Stimulated activated naive CD8-positive, alpha-beta T cell treated with anti-CD3 and anti-CD28 coated beads, Interleukin-15, Interleukin-2, amounts not matched to agents 100 ng/mL and 50 ng/mL, for 24 hours (primary cell): ENCODE measurements at regions not wholly inside any gene's neighbourhood (a gene's known extent, or its start where the extent isn't known, plus 50 kb on each side); places are given as distances from the start of the nearest gene placed in this dataset.

ENCODE experiments used
- H3K27ac Mint-ChIP-seq: one replicate; pipeline ENCODE4 v1.8.0; 2021; ENCODE audit warnings: mild to moderate bottlenecking, mixed read lengths
- H3K27me3 Mint-ChIP-seq: one replicate; pipeline ENCODE4 v1.8.0; 2021; ENCODE audit warnings: mixed read lengths
- H3K36me3 Mint-ChIP-seq: one replicate; pipeline ENCODE4 v1.8.0; 2021; ENCODE audit warnings: low read depth, mixed read lengths
- H3K4me1 Mint-ChIP-seq: one replicate; pipeline ENCODE4 v1.8.0; 2021; ENCODE audit warnings: low read depth, mixed read lengths
- H3K4me3 Mint-ChIP-seq: one replicate; pipeline ENCODE4 v1.8.0; 2021; ENCODE audit warnings: mild to moderate bottlenecking, mixed read lengths
- H3K9me3 Mint-ChIP-seq: one replicate; pipeline ENCODE4 v1.8.0; 2021; ENCODE audit warnings: mixed read lengths

GRCh38 chr10:123413353-123413752 lies 252.8 kb upstream of the GPR26 start:
- Mint-ChIP-seq H3K4me3 (no peak overlapping the region), H3K27ac (no peak overlapping the region), H3K4me1 (no peaks in the 10 kb centered on the region), H3K27me3 (peaks cover 13% of the 10 kb centered on the region), H3K9me3 (no peaks in the 10 kb centered on the region), H3K36me3 (no peaks in the 10 kb centered on the region)

DNA sequence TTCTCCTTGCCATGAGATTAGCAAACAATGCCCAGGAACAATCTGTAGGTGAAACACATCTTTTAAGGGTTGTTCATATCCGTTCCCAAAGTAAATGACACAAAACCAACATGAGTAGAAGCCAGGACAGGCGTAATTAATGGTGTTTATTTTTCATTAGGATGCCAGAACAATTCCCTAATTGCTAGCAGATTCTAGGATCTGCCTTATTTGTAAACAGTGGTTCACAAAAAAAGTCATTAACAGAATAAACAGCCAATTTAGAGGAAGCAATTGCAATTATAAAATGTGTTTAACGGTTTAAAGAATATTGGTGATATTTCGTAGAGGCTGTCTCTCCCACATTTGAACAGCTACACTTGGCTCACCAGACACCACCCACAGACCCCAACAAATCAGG lies 250.6 kb upstream of the GPR26 start:
- no peak overlapping the region for H3K27ac Mint-ChIP-seq
- no peak overlapping the region for H3K4me3 Mint-ChIP-seq
- peaks cover 14% of the 10 kb centered on the region for H3K27me3 Mint-ChIP-seq
- no peaks in the 10 kb centered on the region for H3K4me1 Mint-ChIP-seq
- no peaks in the 10 kb centered on the region for H3K36me3 Mint-ChIP-seq
- no peaks in the 10 kb centered on the region for H3K9me3 Mint-ChIP-seq

DNA sequence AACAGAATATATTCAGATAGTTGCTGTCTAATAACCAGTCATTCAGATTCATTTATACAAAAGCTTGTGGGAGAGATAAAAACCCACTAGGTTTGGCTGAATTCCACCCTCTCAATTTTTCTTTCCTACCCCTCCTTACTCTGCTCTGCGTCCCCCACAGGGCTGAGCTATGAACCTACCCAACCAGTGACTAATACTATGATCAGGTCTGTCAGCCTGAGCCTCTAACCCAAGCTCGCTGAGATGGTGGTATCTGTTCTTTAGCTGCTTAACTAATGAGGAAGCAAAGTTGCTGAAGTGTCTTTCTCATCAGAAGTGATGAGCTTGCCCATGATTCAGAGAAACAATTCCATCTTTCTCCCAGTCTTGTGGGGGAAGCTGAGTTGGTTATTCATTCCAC lies 248.7 kb upstream of the GPR26 start:
- no peak overlapping the region for H3K4me3 Mint-ChIP-seq
- H3K27me3 Mint-ChIP-seq = peaks cover 14% of the 10 kb centered on the region
- H3K27ac Mint-ChIP-seq = no peak overlapping the region
- no peaks in the 10 kb centered on the region for H3K4me1 Mint-ChIP-seq
- H3K9me3 Mint-ChIP-seq = no peaks in the 10 kb centered on the region
- no peaks in the 10 kb centered on the region for H3K36me3 Mint-ChIP-seq

DNA sequence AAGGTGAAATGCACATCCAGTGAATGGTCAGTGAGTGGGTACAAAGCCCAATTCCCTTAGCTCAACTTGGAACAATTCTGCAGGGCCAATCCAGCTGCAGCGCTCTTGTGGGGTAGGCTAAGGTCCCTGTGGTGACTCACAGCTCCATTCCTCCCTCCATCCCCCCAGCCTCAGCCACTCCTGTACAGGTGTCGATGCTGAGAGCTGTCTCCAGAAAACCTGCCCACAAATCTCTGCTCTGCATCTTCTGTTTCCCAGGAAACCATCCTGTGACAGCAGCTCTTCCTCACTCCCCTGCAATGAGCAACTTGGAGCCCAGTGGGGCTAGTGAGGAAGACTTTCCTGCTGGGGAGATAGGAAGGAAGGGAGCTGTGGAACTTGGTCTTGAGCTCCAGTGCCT lies 244.7 kb upstream of the GPR26 start:
- Mint-ChIP-seq H3K27ac (no peak overlapping the region), H3K4me1 (no peaks in the 10 kb centered on the region), H3K36me3 (no peaks in the 10 kb centered on the region), H3K4me3 (no peak overlapping the region), H3K27me3 (peaks cover 27% of the 10 kb centered on the region), H3K9me3 (no peaks in the 10 kb centered on the region)

GRCh38 chr10:123422261-123422660 lies 243.9 kb upstream of the GPR26 start:
- peaks cover 29% of the 10 kb centered on the region for H3K27me3 Mint-ChIP-seq
- no peaks in the 10 kb centered on the region for H3K4me1 Mint-ChIP-seq
- H3K9me3 Mint-ChIP-seq = no peaks in the 10 kb centered on the region
- no peaks in the 10 kb centered on the region for H3K36me3 Mint-ChIP-seq
- H3K4me3 Mint-ChIP-seq = no peak overlapping the region
- H3K27ac Mint-ChIP-seq = no peak overlapping the region

DNA sequence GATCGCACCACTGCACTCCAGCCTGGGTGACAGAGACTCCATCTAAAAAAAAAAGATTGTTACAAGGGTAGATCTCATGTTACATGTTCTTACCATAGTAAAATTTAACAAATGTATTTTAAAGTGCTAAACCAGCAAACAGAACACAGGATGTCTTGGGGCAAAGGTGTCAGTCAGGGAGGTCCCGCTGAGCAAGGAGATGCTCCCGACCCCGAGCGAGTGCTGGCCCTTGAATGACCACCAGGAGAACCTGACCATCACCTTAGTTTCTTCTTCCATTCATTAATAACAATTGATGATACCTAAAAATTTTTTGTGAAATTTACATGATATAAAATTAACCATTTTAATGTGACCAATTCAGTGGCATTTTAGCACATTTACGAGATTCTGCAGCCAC lies 241.6 kb upstream of the GPR26 start:
- Mint-ChIP-seq H3K27ac (no peak overlapping the region), H3K27me3 (peaks cover 32% of the 10 kb centered on the region), H3K36me3 (no peaks in the 10 kb centered on the region), H3K9me3 (no peaks in the 10 kb centered on the region), H3K4me1 (no peaks in the 10 kb centered on the region), H3K4me3 (no peak overlapping the region)

GRCh38 chr10:123425680-123426079 lies 240.5 kb upstream of the GPR26 start:
- Mint-ChIP-seq H3K27me3 (peaks cover 29% of the 10 kb centered on the region), H3K36me3 (no peaks in the 10 kb centered on the region), H3K4me1 (no peaks in the 10 kb centered on the region), H3K9me3 (no peaks in the 10 kb centered on the region), H3K4me3 (no peak overlapping the region), H3K27ac (no peak overlapping the region)

DNA sequence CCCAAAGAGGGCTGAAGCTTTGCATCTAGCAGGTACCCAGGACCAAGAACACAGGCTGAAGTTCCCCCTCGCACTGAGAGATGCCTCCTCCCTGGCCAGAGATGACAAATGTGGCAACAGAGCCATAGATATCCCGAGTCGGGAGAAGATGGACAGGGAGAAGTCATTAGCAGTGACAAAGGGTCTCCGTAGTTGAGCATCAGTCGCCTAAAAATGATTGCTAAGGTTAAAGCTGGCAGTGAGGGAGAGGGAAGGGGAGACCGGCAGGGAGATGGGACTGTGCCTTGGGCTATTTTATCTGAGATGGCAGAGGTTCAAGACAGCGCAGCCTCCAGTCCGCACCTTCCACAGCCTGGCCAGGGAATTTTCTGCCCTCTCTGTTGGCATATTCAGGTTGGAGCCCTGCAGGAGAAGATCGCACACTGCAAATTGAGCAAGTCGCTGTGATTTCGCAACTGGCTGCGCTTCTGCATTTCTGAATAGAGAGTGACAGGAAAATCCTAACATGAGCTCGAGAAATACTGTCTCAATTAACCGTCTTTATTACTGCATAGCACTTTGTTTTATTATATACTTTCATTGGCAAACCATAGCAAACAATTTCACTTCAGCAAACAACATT lies 238.9 kb upstream of the GPR26 start:
- H3K9me3 Mint-ChIP-seq = peaks cover 3% of the 10 kb centered on the region
- no peak overlapping the region for H3K27ac Mint-ChIP-seq
- H3K4me3 Mint-ChIP-seq = no peak overlapping the region
- H3K27me3 Mint-ChIP-seq = peaks cover 29% of the 10 kb centered on the region
- no peaks in the 10 kb centered on the region for H3K36me3 Mint-ChIP-seq
- no peaks in the 10 kb centered on the region for H3K4me1 Mint-ChIP-seq

DNA sequence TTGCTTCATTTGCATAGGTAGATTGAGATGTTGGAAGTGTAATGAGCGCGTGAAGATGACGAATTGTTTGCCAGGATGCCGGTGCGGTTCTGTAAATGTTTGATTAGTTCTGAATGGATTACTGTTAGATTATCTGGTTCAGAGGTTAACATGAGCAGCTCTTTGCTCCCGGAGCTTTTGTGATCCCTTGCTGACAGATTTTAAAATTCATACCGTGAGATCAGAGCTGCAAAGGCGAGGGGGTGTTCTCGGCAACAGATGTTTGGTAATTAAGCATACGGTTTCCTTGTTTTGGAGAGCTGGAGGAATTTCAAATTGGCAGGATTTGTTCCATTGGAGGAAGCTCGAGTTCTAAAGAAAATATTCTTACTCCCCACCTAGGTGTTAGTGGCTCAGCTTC lies 237.8 kb upstream of the GPR26 start:
- H3K27me3 Mint-ChIP-seq = peaks cover 28% of the 10 kb centered on the region

DNA sequence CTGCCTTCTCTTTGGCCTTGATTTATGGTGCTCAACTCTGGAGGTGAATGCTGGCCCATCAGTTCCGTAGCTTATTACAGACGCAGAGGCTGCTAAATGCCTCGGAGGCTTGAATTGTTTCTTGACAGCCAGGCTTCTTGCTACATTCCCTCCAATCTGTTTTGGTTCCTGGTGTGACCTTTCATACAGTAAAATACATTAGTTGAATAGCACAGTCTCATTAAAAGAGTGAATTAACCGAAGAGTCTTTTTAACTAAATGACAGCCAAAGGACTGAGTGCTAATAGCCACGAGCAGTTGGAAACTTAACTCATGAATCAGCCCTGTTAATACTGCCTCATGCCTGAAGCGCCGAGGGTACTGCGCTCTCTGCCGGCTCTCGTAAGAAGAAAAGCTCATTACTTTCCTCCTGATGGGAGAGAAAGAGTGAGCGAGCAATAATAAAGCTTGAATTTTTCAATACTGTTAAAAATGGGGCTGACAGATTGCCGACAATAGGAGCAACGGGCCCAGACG lies 236.4 kb upstream of the GPR26 start:
- Mint-ChIP-seq H3K36me3 (no peaks in the 10 kb centered on the region), H3K27me3 (peaks cover 17% of the 10 kb centered on the region), H3K4me1 (no peaks in the 10 kb centered on the region), H3K27ac (no peak overlapping the region), H3K4me3 (no peak overlapping the region), H3K9me3 (peaks cover 3% of the 10 kb centered on the region)

More for the DNA sequence above, 237.8 kb upstream of the GPR26 start:
- H3K27ac Mint-ChIP-seq = no peak overlapping the region
- no peak overlapping the region for H3K4me3 Mint-ChIP-seq
- H3K9me3 Mint-ChIP-seq = peaks cover 3% of the 10 kb centered on the region
- H3K36me3 Mint-ChIP-seq = no peaks in the 10 kb centered on the region
- no peaks in the 10 kb centered on the region for H3K4me1 Mint-ChIP-seq

DNA sequence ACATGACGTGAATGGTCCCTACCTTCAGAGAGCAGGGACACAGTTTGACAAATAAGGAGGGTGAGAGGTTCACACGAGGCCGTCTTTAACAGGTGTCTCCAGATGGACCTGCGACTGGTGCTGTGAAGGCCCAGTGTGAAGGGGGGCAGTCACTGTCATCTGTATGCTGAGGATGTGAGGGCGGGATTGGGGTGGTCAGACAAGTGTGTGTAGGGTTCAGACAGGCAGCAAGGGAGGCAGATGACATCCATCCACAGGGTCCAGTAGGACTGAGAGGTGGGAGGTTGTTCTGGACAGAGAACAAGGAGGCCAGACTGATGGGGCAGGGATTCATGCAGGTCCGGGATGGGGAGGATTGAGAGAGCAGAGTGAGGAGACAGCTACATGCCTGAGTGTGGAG lies 232.6 kb upstream of the GPR26 start:
- Mint-ChIP-seq H3K27me3 (peaks cover 3% of the 10 kb centered on the region), H3K27ac (no peak overlapping the region), H3K36me3 (no peaks in the 10 kb centered on the region), H3K4me1 (no peaks in the 10 kb centered on the region), H3K4me3 (no peak overlapping the region), H3K9me3 (peaks cover 3% of the 10 kb centered on the region)

DNA sequence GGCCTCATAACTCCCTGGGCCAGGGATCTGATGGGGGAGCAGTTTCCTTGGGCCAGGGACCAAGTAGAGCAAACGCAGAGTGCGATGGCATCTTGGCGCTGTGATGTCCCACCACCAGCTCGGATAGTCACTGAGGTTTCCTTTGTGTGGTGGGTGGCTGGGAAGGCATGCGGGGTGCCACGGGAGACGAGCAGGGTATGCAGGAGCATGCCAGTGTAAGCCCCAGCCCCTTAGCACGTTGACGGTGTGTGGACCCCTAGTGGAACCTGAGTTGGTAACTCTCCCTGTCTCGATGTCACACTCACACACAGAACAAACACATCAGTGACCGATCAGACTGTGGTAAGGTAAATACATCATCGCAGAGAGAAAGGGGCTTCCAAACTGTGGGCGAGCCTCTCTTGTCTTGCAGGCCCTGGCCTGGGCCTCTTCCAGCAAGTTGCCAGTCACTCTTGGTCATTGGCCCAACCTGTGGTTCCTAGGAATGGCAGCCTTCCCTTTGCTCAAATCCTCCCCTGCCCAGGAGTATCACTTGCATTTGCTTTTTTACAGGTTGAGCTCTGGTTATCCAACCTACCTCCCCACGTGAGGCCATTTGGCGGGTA lies 231.6 kb upstream of the GPR26 start:
- no peaks in the 10 kb centered on the region for H3K4me1 Mint-ChIP-seq
- no peaks in the 10 kb centered on the region for H3K27me3 Mint-ChIP-seq
- H3K36me3 Mint-ChIP-seq = no peaks in the 10 kb centered on the region
- no peak overlapping the region for H3K4me3 Mint-ChIP-seq
- H3K27ac Mint-ChIP-seq = no peak overlapping the region
- H3K9me3 Mint-ChIP-seq = peaks cover 3% of the 10 kb centered on the region

DNA sequence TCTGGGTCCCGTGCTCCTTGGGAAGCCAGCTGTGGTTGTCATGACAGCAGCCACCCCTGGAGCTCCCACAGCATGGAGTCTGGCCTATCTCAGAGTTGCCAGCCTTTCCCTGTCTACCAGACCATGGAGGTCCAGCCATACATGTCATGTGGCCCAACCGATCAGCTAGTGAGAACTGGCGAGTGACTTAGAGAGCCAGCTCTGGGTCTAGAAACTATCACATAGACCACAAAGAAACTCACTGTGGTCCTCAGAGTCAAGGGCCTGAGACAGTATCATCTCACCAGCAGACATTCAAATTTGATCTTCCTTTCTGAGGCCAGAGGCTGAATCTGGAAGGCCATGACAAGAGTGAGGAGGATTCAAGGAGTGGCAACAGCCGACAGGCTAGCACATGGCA lies 223.3 kb upstream of the GPR26 start:
- no peak overlapping the region for H3K27ac Mint-ChIP-seq
- H3K4me1 Mint-ChIP-seq = no peaks in the 10 kb centered on the region
- no peak overlapping the region for H3K4me3 Mint-ChIP-seq
- no peaks in the 10 kb centered on the region for H3K36me3 Mint-ChIP-seq
- H3K27me3 Mint-ChIP-seq = peaks cover 4% of the 10 kb centered on the region
- H3K9me3 Mint-ChIP-seq = no peaks in the 10 kb centered on the region

DNA sequence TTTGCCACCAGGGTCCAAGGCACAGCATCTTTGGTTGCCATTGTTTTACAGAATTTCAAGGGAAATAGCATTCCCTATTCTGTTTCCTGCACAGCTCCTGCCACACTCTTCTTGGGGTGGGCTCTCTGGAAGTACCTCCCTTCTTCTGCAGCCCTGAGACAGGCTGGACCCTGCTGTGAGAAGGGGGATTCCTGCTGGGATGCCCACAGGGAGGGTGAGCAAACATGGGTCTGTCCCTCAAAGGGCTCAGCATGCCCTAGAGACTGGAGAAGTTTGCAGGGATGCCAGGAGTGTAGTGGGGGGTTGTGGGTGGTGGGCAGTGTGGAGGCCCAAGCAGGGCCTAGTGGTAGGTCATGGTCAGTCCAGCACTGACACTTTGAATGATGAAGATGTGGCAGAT lies 222.2 kb upstream of the GPR26 start:
- Mint-ChIP-seq H3K27me3 (peaks cover 4% of the 10 kb centered on the region), H3K36me3 (no peaks in the 10 kb centered on the region), H3K4me1 (no peaks in the 10 kb centered on the region), H3K27ac (no peak overlapping the region), H3K4me3 (no peak overlapping the region), H3K9me3 (no peaks in the 10 kb centered on the region)

- H3K27me3 Mint-ChIP-seq = peaks cover 3% of the 10 kb centered on the region
- no peaks in the 10 kb centered on the region for H3K9me3 Mint-ChIP-seq
- H3K4me1 Mint-ChIP-seq = no peaks in the 10 kb centered on the region
- no peak overlapping the region for H3K27ac Mint-ChIP-seq
- no peak overlapping the region for H3K4me3 Mint-ChIP-seq
- no peaks in the 10 kb centered on the region for H3K36me3 Mint-ChIP-seq
Measured at GRCh38 chr10:123445261-123445775, 220.8 kb upstream of the GPR26 start.
